ENCODE measurements at regions not wholly inside any gene's neighbourhood (a gene's known extent, or its start where the extent isn't known, plus 50 kb on each side); places are given as distances from the start of the nearest gene placed in this dataset.
"Not testable (repeated sequence)": the region's sequence is repeated elsewhere in the genome, so short reads cannot be mapped to it uniquely, and the experiment has no call there.

DNA sequence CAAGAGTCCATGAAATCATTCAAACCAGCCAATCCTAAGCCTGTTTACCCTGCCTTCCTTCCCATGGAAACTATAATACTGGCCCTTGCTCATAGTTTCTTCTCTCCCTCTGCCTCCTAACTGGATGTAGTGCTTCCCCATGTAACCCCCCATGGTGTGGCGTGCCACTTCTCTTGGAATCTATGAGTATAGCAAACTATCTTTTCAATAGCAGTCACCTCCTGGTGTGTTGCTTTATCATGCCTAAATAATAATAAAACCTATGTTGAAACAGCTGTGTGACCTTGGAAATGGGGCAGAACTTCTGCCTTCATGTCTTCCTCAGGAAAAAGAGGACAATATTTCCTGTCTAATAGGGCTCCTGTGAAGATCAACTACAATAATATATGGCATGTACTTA, 234.8 kb upstream of the EDNRA start:
- DNase-seq (ENCODE audit: low read depth in 3 of 3), result no peak

DNA sequence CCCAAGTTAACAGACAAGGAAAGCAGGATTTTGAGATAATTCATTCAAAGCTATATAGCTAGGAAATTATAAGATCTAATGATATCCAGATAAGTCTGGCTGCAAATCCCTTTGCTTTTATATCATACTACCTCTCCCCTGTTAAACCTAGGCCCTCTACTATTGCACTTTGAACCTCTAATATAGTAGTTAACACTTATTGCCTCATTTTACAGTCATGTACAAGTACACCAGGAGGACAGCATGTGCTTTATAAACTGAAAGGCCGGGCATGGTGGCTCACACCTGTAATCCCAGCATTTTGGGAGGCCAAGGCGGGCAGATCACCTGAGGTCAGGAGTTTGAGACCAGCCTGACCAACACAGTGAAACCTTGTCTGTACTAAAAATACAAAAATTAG, 234.4 kb upstream of the EDNRA start:
- DNase-seq (ENCODE audit: low read depth in 3 of 3), result not testable (repeated sequence)

GRCh38 chr4:147247579-147247978, 233.3 kb upstream of the EDNRA start:
- DNase-seq (ENCODE audit: low read depth in 3 of 3), result no peak

DNA sequence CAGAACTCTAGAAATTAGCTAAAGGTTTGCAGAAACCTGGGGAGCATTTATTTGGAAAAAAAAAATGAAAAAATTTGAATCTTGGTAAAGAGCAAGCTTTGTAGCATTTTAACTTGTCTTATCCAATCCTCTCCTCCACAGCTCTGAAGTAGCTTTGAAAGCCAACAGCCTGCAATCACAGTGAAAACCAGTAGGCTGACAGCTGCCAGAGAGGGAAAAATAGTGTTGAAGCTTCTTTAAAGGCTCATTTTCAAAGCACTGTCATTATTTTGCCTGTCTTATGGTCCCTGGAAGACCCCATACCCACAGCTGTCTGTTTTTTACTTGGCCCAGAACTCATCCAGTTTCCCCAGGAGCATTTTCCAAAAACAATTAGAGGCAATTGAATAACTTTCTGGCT, 230.8 kb upstream of the EDNRA start:
- DNase-seq (ENCODE audit: low read depth in 3 of 3), result no peak

DNA sequence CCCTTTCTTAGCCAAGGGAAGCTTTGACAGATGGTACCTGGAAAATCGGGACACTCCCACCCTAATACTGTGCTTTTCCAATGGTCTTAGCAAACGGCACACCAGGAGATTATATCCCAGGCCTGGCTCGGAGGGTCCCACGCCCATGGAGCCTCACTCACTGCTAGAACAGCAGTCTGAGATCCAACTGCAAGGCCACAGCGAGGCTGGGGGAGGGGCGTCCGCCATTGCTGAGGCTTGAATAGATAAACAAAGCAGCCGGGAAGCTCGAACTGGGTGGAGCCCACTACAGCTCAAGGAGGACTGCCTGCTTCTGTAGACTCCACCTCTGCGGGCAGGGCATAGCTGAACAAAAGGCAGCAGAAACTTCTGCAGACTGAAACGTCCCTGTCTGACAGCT, 225.6 kb upstream of the EDNRA start:
- not testable (repeated sequence) for DNase-seq (ENCODE audit: low read depth in 3 of 3)

DNA sequence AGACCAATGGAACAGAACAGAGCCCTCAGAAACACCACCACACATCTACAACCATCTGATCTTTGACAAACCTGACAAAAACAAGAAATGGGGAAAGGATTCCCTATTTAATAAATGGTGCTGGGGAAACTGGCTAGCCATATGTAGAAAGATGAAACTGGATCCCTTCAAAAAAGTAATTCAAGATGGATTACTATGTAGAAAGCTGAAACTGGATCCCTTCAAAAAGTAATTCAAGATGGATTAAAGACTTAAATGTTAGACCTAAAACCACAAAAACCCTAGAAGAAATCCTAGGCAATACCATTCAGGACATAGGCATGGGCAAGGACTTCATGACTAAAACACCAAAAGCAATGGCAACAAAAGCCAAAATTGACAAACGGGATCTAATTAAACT, 221.6 kb upstream of the EDNRA start:
- DNase-seq (ENCODE audit: low read depth in 3 of 3), result not testable (repeated sequence)

- no peak for DNase-seq (ENCODE audit: low read depth in 3 of 3)
These were observed 196.6 kb upstream of the EDNRA start for GRCh38 chr4:147284256-147284835.

DNA sequence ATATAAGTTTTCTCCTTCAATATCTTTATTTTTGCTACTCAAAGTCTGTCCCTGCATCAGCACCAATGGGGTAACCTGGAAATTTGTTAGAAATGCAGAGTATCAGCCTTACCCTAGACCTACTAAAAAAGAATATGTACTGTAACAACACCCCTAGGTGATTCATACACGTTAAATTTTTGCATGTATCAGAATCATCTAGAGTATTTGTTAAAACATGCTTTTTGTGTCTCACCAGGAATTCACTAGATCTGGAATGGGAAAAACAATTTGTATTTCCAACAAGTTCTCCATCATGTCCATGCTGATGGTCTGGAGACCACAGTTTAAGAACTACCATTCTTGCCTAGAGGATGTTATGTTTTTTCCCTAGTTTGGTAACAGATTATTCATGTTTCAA, 196.0 kb upstream of the EDNRA start:
- DNase-seq (ENCODE audit: low read depth in 3 of 3), result no peak

GRCh38 chr4:147285751-147286150, 195.1 kb upstream of the EDNRA start:
- DNase-seq (ENCODE audit: low read depth in 3 of 3), result no peak

- no peak for DNase-seq (ENCODE audit: low read depth in 3 of 3)
These were observed 193.9 kb upstream of the EDNRA start for GRCh38 chr4:147286846-147287587.

- no peak for DNase-seq (ENCODE audit: low read depth in 3 of 3)
These were observed 193.4 kb upstream of the EDNRA start for GRCh38 chr4:147287588-147287890.

- no peak for DNase-seq (ENCODE audit: low read depth in 3 of 3)
These were observed 192.4 kb upstream of the EDNRA start for GRCh38 chr4:147288512-147288911.

DNA sequence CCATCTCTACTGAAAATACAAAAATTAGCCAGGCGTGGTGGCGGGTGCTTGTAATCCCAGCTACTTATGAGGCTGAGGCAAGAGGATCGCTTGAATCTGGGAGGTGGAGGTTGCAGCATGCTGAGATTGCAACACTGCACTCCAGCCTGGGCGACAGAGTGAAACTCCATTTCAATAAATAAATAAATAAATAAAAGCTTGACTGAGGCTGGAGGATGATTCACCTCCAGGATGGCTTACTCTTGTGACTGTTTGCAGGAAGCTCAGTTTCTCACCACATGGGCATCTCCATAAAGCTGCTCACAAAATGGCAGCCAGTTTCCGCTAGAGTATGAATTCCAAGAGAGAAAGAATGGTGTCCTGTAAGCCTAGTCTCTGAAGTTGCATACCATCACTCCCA, 191.7 kb upstream of the EDNRA start:
- DNase-seq (ENCODE audit: low read depth in 3 of 3), result no peak

GRCh38 chr4:147292604-147293313, 188.1 kb upstream of the EDNRA start:
- not testable (repeated sequence) for DNase-seq (ENCODE audit: low read depth in 3 of 3)

DNA sequence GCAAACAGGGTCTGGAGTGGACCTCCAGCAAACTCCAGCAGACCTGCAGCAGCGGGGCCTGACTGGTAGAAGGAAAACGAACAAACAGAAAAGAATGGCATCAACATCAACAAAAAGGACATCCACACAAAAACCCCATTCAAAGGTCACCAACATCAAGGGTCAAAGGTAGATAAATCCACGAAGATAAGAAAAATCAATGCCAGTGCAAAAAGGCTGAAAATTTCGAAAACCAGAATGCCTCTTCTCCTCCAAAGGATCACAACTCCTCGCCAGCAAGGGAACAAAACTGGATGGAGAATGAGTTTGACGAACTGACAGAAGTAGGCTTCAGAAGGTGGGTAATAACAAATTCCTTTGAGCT, 187.6 kb upstream of the EDNRA start:
- not testable (repeated sequence) for DNase-seq (ENCODE audit: low read depth in 3 of 3)

- no peak for DNase-seq (ENCODE audit: low read depth in 3 of 3)
These were observed 181.7 kb upstream of the EDNRA start for GRCh38 chr4:147299205-147299604.

GRCh38 chr4:147303174-147303872, 177.6 kb upstream of the EDNRA start:
- DNase-seq (ENCODE audit: low read depth in 3 of 3), result no peak

DNA sequence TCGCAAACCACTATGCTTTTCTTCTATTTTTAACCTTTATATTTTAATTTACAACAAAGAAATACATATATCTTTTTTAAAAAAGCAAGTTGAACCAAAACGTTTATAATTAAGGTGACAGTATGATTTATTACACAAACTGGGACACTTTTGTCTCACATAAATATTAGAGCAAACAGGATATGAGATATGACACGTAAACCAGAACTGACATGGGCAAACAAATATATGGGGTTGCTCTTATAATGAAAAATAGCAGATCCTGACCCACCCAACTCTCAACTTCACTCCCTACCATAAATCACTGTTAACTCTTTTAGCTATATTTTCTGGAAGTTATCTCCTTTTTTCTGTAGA, 177.0 kb upstream of the EDNRA start:
- no peak for DNase-seq (ENCODE audit: low read depth in 3 of 3)

- no peak for DNase-seq (ENCODE audit: low read depth in 3 of 3)
These were observed 172.8 kb upstream of the EDNRA start for GRCh38 chr4:147307896-147308674.

DNA sequence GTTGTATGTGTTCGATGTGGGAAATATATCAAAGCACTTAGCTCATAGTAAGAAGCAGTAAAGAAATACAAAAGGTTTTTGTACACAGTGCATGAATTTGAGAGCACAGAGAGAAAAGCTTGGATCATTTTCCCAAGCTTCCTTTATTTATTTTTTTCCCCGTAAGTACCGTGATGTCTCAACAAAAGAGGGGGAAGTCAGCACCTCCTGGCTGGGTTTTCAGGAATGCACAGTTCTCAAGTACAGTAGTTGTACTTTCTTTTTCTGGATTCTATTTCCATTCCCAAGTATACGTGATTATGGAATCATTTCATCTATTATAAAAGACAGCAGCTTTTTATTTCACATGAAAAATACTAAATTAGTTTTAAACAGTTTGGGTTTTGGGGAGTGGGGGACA, 171.5 kb upstream of the EDNRA start:
- DNase-seq (ENCODE audit: low read depth in 3 of 3), result no peak

DNA sequence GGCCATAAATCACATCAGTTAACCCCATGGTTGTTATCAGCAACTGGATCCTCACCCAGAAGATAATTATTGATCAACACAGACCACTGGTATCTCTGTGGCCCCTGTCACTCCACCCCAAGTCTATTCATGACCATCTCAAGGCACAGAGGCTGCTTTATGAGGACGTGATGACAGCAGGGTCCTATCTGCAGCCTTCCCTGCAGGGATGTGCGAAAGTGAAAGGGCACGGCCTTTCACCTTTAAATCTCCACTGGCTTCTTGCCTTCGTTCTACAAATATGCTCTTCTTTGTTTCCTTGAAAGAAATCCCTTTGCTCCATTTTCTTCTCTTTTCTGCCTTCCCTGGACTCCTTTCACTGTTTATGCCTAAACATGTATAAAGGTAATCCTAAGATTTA, 170.6 kb upstream of the EDNRA start:
- DNase-seq (ENCODE audit: low read depth in 3 of 3), result no peak

- DNase-seq (ENCODE audit: low read depth in 3 of 3), result no peak
These were observed 168.9 kb upstream of the EDNRA start for GRCh38 chr4:147311956-147312355.

Measured in stimulated activated CD4-positive, alpha-beta T cell treated with anti-CD3 and anti-CD28 coated beads, TNF-alpha, amount 100 ng/mL, for 24 hours (primary cell).